Effector memory CD8-positive, alpha-beta T cell (primary cell): ENCODE measurements at regions not wholly inside any gene's neighbourhood (a gene's known extent, or its start where the extent isn't known, plus 50 kb on each side); places are given as distances from the start of the nearest gene placed in this dataset.

ENCODE experiments used
- ATAC-seq: fragments of 150-1000 bp; cut with Tn5 transposase; replicated peaks from 2 replicates; pipeline ENCODE4 v1.10.0; 2021; ENCODE audit warnings: mild to moderate bottlenecking, moderate library complexity
- DNase-seq, 3 experiments: peaks; one replicate each; pipeline ENCODE4 v3.0.0; 2021
- H3K27ac Mint-ChIP-seq, 2 donors: one replicate each; pipeline ENCODE4 v1.8.0; 2022; ENCODE audit warnings: mild to moderate bottlenecking in 2 of 2, mixed read lengths in 2 of 2, moderate library complexity in 2 of 2
- H3K27me3 Mint-ChIP-seq, 2 donors: one replicate each; pipeline ENCODE4 v1.8.0; 2022; ENCODE audit warnings: mixed read lengths in 2 of 2
- H3K36me3 Mint-ChIP-seq: one replicate; pipeline ENCODE4 v1.8.0; 2022; ENCODE audit warnings: mild to moderate bottlenecking, moderate library complexity, mixed read lengths; ENCODE audit not compliant: insufficient read depth
- H3K4me1 Mint-ChIP-seq, 2 donors: one replicate each; pipeline ENCODE4 v1.8.0; 2022; ENCODE audit warnings: low read depth in 2 of 2, mixed read lengths in 2 of 2
- H3K4me3 Mint-ChIP-seq, 2 donors: one replicate each; pipeline ENCODE4 v1.8.0; 2022; ENCODE audit warnings: mild to moderate bottlenecking in 2 of 2, mixed read lengths in 2 of 2, moderate library complexity in 2 of 2
- H3K9me3 Mint-ChIP-seq, 2 donors: one replicate each; pipeline ENCODE4 v1.8.0; 2022; ENCODE audit warnings: mixed read lengths in 2 of 2

- no peaks in the 10 kb centered on the region for H3K4me1 Mint-ChIP-seq
Measured at GRCh38 chr15:69949485-69949884, 148.2 kb downstream of the TLE3 start.

GRCh38 chr15:69951256-69951897 is 146.3 kb downstream of the TLE3 start:
- Mint-ChIP-seq H3K27me3 (no peaks in the 10 kb centered on the region), H3K27ac (no peak overlapping the region), H3K36me3 (no peaks in the 10 kb centered on the region), H3K9me3 (no peaks in the 10 kb centered on the region), H3K4me3 (no peak overlapping the region), H3K4me1 (no peaks in the 10 kb centered on the region)
- ATAC-seq (no peak), DNase-seq (no peak)

More at GRCh38 chr15:69949485-69949884, 148.2 kb downstream of the TLE3 start:
- no peak overlapping the region for H3K27ac Mint-ChIP-seq
- ATAC-seq (no peak), DNase-seq (no peak)
- H3K27me3 Mint-ChIP-seq: peaks cover 0 to under 1% of the 10 kb centered on the region in 2 donors
- no peaks in the 10 kb centered on the region for H3K36me3 Mint-ChIP-seq
- no peak overlapping the region for H3K4me3 Mint-ChIP-seq
- H3K9me3 Mint-ChIP-seq: no peaks in the 10 kb centered on the region

- Mint-ChIP-seq H3K27ac (no peak overlapping the region), H3K4me1 (no peaks in the 10 kb centered on the region), H3K27me3 (no peaks in the 10 kb centered on the region), H3K36me3 (no peaks in the 10 kb centered on the region), H3K4me3 (no peak overlapping the region), H3K9me3 (no peaks in the 10 kb centered on the region)
- ATAC-seq: no peak
- no peak for DNase-seq
Measured at GRCh38 chr15:69951898-69952555, 145.7 kb downstream of the TLE3 start.

DNA sequence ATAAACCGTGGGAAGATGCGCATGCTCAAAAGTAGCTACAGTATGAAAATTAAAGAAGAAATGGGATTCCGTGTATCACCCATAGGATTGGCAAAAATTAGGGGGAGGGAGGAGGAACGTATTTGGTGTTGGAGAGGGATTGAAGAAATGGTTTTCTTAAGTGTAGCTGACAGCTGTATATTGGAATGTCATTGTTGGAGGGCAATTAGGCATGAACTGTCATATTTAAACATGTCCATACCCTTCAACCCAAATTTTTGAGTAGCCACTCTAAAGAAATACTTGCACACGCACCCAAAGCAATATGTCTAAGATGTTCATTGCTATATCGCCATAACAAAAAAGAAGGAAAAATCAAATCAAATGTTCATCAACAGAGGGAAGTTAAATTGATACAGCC is 144.7 kb downstream of the TLE3 start:
- H3K4me1 Mint-ChIP-seq: no peaks in the 10 kb centered on the region
- H3K27ac Mint-ChIP-seq: no peak overlapping the region
- no peak for DNase-seq
- no peaks in the 10 kb centered on the region for H3K9me3 Mint-ChIP-seq
- H3K36me3 Mint-ChIP-seq: no peaks in the 10 kb centered on the region
- H3K4me3 Mint-ChIP-seq: no peak overlapping the region
- ATAC-seq: no peak
- no peaks in the 10 kb centered on the region for H3K27me3 Mint-ChIP-seq

DNA sequence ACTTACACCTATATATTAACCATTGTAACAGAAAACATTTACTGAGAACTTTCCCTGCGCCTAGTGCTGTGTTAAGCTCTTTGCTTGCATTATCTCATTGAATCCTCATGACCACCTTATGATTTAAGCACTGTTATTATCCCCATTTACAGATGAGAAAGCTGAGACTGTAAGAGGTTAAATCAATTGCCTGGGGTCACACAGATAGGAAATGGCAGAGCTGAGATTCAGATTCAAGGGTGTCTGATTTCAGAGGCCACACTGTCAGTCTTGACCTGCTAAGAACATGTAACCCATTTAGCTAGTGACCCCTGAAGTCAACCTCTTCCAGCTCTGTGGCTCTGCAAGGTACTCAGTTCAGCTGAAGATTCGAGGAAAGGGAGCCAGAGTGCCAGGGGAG is 143.9 kb downstream of the TLE3 start:
- no peak overlapping the region for H3K27ac Mint-ChIP-seq
- H3K4me1 Mint-ChIP-seq: no peaks in the 10 kb centered on the region
- ATAC-seq: no peak

DNA sequence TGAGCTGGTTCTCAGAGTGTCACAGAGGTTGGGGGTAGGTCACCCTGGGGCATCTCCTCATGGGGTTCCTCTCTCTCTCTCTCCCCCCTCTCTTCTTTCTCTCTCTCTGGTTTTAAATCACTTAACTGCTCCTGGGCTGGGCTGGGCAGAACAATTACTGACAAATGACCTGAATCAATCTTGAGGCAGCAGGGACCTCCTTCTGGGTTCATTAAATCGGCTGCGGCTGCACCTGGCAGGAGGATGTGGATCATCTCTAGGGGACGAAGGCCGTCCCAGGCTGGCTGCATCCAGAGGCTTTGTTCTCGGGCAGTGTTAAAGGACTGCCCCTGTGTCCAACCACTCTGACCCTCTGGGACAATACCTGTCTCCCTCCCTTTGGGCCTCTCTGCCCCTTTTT is 143.1 kb downstream of the TLE3 start:
- DNase-seq (no peak), ATAC-seq (no peak)
- Mint-ChIP-seq H3K27me3 (peaks cover 0 to 7% of the 10 kb centered on the region in 2 donors), H3K4me3 (no peak overlapping the region), H3K4me1 (no peaks in the 10 kb centered on the region), H3K27ac (no peak overlapping the region), H3K9me3 (no peaks in the 10 kb centered on the region), H3K36me3 (no peaks in the 10 kb centered on the region)

More for the DNA sequence above, 143.9 kb downstream of the TLE3 start:
- DNase-seq: no peak
- H3K4me3 Mint-ChIP-seq: no peak overlapping the region
- H3K9me3 Mint-ChIP-seq: no peaks in the 10 kb centered on the region
- H3K27me3 Mint-ChIP-seq: no peaks in the 10 kb centered on the region
- no peaks in the 10 kb centered on the region for H3K36me3 Mint-ChIP-seq

DNA sequence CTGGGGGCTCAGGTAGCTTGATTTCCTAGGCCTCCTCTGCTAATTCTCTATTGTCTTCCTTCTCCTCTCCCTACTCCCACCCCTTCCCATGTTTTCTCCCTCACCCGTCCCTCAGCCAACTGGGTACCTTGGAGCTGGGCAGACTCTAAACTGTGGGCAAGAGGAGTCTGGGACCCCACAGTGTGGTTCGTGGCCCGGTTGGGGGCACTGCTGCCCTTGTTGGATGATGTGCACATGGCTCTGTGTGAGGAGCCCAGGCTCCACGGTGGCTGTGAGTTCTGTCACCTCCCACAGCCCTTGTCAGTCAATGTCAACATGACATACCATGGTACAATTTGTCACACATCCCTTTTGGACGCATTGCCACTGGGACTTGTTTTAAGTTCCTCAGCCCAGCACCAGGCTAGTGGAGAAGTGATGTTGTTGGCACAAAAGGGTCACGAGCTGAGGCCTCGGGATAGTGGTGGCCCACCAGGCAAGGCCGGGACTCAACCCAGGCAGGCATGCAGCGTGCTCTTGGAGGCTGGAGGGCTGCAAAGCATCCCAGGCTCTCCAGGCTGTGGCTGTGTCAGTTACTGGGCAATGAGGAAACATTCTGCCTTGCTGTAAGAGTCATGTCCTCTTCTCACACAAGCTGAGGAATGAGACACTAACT is 142.3 kb downstream of the TLE3 start:
- Mint-ChIP-seq H3K9me3 (no peaks in the 10 kb centered on the region), H3K4me3 (no peak overlapping the region), H3K27me3 (peaks cover 0 to 10% of the 10 kb centered on the region in 2 donors), H3K4me1 (no peaks in the 10 kb centered on the region), H3K27ac (no peak overlapping the region), H3K36me3 (no peaks in the 10 kb centered on the region)
- ATAC-seq (no peak), DNase-seq (no peak)

DNA sequence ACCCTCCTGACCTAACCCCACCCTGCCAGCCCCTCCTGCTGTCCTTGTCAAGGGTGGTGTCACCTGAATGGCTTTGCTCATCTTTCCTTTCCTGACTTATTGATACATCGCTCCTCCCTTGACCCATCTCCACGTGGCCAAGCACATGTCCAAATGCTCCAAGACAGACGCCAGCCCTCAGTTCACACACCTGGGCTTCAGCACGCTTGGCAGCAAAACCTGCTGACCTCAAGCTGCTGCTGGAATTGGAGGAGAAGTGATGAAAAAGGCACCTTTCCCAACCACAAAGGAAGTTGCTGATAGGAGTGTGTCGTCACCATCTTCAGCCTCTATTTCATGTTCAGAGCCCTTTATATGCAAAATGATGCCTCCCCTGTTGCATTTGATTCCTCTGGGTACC is 141.3 kb downstream of the TLE3 start:
- no peak overlapping the region for H3K27ac Mint-ChIP-seq
- H3K36me3 Mint-ChIP-seq: peaks cover 1% of the 10 kb centered on the region
- no peak for DNase-seq
- H3K27me3 Mint-ChIP-seq: peaks cover 0 to 10% of the 10 kb centered on the region in 2 donors
- H3K4me3 Mint-ChIP-seq: no peak overlapping the region
- ATAC-seq: no peak
- no peaks in the 10 kb centered on the region for H3K4me1 Mint-ChIP-seq
- no peaks in the 10 kb centered on the region for H3K9me3 Mint-ChIP-seq

DNA sequence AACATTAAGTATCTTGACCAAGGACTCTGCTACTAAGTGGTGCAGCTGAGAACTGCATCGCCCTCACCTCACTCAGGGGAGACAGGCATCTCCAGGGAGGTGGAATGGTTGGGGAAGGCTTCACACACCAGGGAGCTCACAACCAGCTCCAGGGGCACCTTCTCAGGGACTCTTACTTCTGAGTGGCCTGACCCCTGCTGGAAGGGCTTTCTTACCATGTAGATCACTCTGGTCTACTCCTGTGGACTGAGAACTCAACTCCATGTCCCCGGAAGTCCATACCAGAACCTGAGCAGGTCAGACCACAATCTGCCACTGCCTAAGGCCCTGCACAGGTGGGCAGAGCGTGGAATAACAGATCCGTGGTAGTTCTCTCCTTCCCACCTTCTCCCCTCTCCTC is 140.5 kb downstream of the TLE3 start:
- H3K9me3 Mint-ChIP-seq: no peaks in the 10 kb centered on the region
- H3K27ac Mint-ChIP-seq: no peak overlapping the region
- ATAC-seq (no peak), DNase-seq (no peak)
- H3K4me3 Mint-ChIP-seq: no peak overlapping the region
- peaks cover 0 to 10% of the 10 kb centered on the region in 2 donors for H3K27me3 Mint-ChIP-seq
- no peaks in the 10 kb centered on the region for H3K4me1 Mint-ChIP-seq
- H3K36me3 Mint-ChIP-seq: peaks cover 2% of the 10 kb centered on the region

DNA sequence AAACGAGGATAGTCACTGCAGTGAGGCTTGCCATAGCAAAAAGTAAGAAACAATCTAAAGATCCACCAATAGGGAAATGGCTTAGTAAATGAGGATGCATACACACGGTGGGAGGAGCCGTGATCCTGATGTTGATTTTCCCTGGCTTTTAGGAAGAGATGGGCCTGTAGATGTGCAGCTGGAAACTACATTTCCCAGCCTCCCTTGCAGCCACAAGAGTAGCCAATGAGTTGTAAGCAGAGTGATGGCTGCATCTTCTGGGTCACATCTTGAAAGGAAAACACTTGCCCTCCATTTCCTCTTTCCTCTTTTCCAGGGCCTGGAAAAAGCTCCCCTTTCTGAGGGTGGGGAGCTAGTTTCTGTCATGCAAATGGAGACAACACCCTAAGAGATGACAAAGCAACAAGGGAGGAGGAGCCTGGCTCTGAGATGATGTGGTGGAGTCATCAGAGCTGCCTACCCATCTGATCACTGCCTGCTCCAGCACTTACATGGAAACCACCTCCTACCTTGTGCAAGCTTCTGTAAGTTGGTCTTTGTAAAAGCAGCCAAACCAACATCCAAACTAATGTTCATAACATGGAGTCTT is 139.1 kb downstream of the TLE3 start:
- DNase-seq (no peak), ATAC-seq (no peak)
- H3K4me3 Mint-ChIP-seq: no peak overlapping the region

GRCh38 chr15:69962561-69962960 is 135.2 kb downstream of the TLE3 start:
- no peak overlapping the region for H3K4me3 Mint-ChIP-seq
- H3K4me1 Mint-ChIP-seq: no peaks in the 10 kb centered on the region
- peaks cover 2% of the 10 kb centered on the region for H3K36me3 Mint-ChIP-seq
- DNase-seq (no peak), ATAC-seq (no peak)
- peaks cover 14 to 35% of the 10 kb centered on the region in 2 donors for H3K27me3 Mint-ChIP-seq
- H3K27ac Mint-ChIP-seq: no peak overlapping the region
- no peaks in the 10 kb centered on the region for H3K9me3 Mint-ChIP-seq

More for the DNA sequence above, 139.1 kb downstream of the TLE3 start:
- no peaks in the 10 kb centered on the region for H3K4me1 Mint-ChIP-seq
- H3K27ac Mint-ChIP-seq: no peak overlapping the region
- peaks cover 2% of the 10 kb centered on the region for H3K36me3 Mint-ChIP-seq
- peaks cover 6 to 19% of the 10 kb centered on the region in 2 donors for H3K27me3 Mint-ChIP-seq
- no peaks in the 10 kb centered on the region for H3K9me3 Mint-ChIP-seq

DNA sequence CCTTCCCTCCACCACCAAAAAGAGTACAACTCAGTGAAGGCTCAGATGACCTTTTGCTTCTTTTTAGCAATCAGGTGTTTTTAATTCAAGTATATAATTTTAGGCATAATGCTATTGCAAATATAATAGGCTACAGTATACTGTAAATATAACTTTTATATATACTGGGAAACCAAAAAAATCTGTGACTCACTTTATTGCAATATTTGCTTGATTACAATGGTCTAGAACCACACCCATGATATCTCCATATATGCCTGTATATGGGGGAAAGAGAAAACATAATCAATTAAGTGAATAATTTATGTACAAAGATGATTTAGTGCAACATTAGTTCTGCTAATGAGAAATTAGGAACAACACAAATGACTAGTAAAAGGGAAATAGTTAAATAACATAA is 134.3 kb downstream of the TLE3 start:
- H3K36me3 Mint-ChIP-seq: peaks cover 2% of the 10 kb centered on the region
- peaks cover 18 to 42% of the 10 kb centered on the region in 2 donors for H3K27me3 Mint-ChIP-seq
- ATAC-seq (no peak), DNase-seq (no peak)
- no peaks in the 10 kb centered on the region for H3K9me3 Mint-ChIP-seq
- no peaks in the 10 kb centered on the region for H3K4me1 Mint-ChIP-seq
- no peak overlapping the region for H3K4me3 Mint-ChIP-seq
- H3K27ac Mint-ChIP-seq: no peak overlapping the region

GRCh38 chr15:69971771-69972170 is 125.9 kb downstream of the TLE3 start:
- no peaks in the 10 kb centered on the region for H3K36me3 Mint-ChIP-seq
- H3K9me3 Mint-ChIP-seq: peaks cover 4 to 5% of the 10 kb centered on the region in 2 donors
- H3K27me3 Mint-ChIP-seq: peaks cover 32 to 74% of the 10 kb centered on the region in 2 donors

More at GRCh38 chr15:69971771-69972170, 125.9 kb downstream of the TLE3 start:
- no peak overlapping the region for H3K4me3 Mint-ChIP-seq
- H3K4me1 Mint-ChIP-seq: no peaks in the 10 kb centered on the region
- H3K27ac Mint-ChIP-seq: no peak overlapping the region
- no peak for DNase-seq
- no peak for ATAC-seq
